NCI-H2196 treated with DMSO at 0.1 percent for 48 hours (cell line): ENCODE measurements at regions not wholly inside any gene's neighbourhood (a gene's known extent, or its start where the extent isn't known, plus 50 kb on each side); places are given as distances from the start of the nearest gene placed in this dataset.

Experiments used
- DNase-seq: peaks from one replicate; lab custom pipeline; 2025; ENCODE audit not compliant: unreplicated experiment; lab: John Stamatoyannopoulos, UW

DNA sequence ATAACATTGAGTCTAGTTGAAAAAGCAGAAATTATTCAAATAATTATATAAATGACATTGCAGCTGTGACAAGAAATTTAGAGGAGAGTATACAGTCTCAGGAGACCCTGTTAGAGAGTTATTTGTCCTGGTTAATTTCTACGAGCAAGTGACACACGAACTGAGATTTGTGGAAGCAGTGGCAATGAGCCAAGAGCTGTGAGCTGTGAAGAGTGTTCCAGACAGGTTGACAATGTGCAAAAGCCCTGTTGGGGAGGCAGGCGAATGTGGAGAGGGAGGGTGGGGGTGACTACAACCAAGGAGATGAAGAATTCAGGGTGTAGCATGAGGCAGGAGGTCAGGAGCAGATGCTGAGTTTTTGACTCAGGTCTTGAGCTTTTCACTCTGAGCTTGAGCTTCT, 620.2 kb upstream of the TENM4 start:
- no peak for DNase-seq

DNA sequence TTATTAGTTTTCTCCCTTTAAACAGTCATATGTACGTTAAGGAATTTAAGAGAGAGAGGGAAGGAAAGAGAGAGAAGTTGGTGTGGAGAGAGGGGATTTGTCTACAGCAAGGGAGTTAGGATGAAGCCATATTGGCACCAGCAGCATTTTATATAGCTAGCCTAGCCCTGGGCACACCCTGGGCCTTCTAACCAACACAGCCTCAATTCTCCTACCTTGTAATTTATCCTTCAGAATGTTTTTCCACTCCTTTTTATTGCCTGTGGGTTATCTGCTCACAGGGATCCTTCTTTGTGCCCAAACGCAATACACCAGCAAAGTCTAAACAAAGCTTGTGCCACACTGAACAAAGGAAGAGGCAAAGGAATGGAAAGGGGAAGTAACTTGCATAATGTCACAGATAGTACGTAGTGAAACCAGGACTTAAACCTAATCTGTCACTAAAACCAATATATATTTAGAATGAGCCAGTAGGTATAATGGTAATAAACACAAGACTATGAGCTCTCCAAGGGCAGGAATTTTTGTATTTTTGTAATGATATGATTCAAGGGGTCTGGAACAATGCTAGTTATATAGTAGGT, 613.8 kb upstream of the TENM4 start:
- DNase-seq: no peak

DNA sequence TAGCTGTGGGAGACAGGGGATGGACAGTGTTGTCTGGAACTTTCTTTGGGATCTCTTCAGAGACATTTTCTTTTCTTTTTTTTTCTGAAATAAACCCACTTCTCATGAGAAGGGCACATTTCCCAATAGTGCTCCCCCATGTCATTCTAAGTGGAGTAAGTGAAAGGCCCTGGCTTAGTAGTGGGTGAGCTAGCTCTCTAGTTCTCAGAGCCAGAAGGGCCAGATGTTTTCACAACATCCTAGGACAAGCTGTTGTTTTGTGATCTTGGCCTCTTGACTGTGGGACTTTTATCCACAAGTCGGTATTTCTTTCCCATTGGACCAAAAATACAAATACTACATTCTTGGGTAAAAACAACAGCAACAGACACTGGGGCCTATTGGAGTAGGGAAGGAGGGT, 607.7 kb upstream of the TENM4 start:
- no peak for DNase-seq

DNA sequence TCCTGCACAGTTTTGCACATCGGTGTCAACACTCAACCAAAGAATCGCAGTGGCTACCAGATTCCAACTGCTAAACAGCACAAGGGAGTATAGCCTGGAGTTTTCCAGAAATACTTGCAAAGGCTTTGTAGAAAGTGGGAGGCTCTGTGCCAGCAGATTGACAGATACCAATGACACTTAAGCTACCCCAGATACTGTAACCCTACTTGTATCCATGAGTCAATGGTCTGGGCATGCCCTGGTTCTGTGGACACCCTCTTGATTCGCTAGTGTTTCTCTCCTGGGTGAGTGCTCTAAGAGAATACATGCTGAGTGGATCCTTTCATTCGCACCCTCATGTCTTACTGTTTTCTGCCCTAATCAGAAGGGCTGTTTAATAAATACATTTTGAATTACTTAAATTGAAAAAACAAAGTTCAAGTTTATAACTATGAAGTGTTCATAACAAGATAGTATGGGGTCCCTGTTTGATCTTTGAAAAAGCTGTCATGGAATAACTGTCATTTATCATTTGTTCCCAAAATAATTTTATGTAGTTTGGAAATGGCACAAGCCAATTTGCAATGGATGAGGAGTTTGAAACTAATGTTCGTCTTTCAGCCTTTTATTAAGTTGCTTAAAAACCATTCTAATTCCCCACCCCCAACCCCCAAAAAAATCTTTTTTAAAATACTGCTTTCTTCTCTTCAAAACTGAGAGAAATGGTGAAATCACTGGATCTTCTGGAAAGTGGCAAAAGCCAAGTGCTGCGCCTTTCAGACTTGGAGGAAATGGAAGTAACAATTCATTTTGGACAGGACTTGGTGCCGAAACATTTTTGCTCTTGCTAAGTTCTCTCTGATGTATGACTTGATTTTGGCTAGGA, 600.5 kb upstream of the TENM4 start:
- DNase-seq: no peak

DNA sequence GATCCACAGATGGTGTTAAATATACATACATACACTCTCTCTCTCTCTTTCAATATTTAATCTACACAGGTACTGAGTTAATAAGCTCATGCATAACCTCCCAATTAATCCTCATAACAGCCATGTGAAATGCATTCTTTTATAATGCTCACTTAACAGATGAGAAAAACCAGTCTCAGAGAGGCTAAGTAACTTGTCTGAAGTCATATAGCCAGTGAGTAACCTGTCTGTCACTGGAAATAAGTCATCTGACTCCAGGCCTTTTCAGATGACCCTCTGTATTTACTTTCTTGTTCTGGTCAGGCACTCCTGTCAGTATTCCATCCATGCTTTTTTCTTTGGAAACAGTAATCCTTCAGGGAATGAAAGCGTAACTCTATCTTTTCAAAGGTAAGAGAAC, 594.0 kb upstream of the TENM4 start:
- DNase-seq: no peak

DNA sequence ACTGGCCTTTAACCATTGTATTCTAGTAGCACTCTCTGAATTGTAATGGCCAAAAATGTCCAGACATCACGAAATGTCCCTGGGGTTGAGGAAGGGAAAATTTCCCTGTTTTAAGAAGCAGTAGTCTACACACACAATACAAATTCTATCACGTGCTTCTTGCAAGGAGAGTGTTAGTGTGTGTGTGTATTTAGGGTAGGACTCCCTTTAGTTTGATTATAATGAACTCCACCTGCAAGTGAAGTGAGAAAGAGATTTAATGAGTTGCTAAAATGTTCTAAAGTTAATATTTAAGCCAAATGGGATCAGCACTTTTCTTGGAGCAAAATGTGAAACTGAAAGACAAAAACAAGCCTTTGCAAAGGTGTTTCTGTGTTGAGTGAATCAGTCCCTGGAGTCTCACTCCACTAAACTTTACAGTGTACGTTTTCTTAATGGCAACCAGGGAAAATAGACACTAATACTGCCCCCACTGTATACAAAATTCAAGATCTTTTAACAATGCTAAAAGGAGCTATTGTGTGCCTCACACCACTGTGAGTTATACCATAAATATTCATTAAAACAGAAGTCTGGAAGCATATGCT, 590.3 kb upstream of the TENM4 start:
- DNase-seq: no peak

DNA sequence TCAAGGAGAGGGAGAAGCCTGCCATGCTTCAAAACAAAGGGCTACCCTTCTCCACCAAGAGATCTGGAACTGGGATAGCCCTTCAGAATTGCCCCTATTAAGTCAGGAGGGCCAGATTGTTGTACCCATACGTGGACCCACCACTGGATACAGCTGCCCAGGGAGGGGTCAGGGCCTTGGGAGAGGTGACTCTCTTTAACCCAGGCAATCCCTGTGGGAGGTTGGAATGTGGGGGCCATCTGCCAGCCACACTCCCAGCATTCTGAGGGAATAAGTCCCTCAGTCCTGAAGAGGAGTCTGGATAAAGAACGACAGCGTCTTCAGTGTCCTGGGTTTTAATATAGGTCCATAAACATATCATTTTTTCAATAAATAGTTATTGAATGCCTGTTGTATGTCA, 588.2 kb upstream of the TENM4 start:
- DNase-seq: no peak

DNA sequence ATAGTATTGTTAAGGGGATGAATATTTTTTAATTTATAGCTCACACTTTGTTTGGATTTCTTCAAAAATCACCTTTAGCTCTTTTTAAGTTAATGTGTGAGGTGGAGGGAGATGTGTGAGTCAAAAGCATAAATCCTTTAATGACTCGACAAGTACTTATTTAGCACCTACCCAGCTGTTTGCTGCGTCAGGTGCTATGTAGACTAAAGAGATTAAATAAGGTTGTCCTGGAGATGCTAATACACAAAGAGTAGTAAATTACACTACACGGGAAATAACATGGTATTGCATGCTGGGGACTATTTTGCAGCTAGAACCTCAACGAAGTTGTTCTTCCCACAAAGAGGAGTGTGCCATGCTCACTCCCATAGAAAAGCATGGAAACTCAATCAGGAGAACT, 583.3 kb upstream of the TENM4 start:
- DNase-seq: no peak

DNA sequence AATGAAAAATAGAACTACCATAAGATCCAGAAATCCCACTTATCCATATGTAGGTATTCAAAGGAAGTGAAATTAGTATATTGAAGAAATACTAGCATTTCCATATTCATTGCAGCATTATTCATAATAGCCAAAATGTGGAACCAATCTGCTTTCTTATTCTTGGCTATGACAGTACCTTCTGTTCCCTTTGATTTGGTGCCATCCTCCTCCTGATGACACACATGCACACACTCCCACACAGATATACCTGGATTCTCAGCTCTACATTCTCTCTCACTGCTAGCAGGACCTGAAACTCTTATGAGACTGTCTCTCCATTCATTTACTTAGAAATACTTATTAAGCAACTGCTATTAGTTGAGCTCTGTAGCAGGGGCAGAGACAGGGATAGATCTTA, 582.6 kb upstream of the TENM4 start:
- DNase-seq: no peak

DNA sequence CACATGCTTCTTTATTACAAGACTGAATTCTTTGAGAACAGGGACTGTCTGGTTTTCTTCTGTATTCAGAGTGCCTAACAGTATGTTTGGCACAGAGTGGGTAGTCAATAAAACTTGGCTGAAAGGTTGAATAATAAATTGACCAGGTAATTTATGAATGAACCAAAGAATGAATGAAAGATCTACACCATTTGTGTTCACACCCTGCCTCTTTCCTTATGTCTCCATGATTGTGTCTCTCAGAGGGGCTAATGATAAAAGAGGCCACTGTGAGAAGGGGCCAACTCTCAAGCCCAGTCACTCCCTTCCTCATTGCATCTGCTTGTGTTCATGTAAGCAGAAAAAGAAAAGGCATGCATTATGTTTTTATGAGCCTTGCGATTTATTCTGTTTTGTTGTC, 569.7 kb upstream of the TENM4 start:
- no peak for DNase-seq

DNA sequence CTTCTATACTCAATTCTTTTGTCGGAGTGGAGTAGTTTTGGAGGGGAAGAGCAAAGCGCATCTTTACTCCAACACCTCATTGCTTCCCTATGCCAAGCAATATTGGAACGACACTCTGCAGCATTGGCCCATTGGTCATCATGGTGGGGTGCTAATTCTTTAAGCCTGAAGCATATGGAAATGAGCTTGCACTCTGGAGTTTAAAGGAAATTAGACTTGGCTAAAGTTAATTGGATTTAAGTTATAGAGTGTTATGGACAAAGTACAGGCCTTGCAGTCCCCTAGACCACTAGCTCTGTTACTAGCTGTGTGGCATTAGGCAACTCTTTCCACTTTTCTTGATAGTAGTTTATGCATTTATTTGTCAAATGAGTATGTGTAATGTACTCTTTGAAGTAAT, 568.3 kb upstream of the TENM4 start:
- DNase-seq: no peak

DNA sequence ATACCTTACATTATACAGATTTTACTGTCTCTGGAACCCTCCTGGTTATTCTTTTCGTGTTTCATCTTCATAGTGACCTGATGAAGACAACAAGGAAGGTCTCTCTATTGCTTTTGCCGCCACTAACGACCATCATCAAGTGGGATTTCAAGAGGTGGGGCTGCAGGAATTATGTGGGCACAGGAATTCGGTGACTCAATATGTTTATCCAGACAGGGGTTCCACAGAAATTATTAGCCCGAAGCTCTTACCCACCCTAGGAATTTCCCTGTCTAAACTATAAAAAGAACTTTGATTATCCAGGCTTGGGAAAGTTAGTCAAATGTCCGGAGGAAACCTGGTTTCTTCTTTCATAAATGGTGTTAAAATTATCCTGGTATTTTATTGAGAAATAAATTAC, 566.8 kb upstream of the TENM4 start:
- no peak for DNase-seq

DNA sequence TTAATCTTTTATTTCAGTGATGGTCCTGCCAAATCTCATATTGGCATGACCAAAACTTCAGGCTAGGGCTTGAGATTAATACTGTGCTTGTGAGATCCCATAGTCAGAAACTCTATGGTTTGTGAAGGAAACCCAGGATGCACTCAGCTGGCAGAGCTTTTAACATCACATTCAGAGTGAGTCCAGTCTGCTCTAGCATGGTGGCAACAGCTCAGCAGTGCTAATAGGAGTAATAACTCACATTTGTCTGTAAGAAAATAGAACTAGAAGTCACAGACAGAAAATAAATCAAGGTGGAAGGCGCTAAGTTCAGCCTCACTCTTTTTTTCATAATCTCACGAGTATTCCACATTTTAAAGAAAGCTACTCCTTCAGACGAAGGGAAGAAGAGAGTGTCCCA, 549.3 kb upstream of the TENM4 start:
- no peak for DNase-seq

DNA sequence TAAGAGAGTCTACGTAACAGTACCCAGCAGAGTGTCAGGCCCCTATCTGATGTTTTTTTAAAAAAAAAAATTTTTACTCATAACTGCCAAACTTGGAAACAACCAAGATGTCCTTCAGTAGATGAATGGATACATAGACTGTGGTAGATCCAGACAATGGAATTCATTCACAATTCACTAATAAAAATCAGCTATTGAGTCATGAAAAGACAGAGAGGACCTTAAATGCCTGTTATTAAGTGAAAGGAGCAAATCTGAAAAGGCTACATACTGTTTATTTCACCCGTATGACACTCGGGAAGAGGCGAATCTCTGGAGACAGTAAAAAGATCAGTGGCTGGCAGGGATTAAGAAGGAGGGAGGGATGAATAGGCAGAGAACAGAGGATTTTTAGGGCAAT, 541.4 kb upstream of the TENM4 start:
- no peak for DNase-seq

DNA sequence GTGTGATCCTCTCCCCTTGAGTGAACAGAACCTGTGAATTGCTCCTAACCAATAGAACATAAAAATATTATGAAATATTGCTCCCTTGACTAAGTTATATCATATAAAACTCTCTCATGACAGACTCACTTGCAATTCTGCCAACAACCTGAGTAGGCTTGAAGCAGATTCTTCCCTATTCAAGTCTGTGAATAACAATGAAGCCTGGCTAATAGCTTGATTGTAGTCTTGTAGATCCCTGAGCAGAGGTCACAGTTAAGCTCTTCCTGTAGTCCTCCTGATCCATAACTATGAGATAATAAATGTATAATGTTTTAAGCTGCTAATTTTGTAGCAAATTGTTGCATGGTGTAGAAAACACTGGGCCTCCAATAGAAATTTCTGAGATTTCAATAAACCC, 540.1 kb upstream of the TENM4 start:
- DNase-seq: no peak

DNA sequence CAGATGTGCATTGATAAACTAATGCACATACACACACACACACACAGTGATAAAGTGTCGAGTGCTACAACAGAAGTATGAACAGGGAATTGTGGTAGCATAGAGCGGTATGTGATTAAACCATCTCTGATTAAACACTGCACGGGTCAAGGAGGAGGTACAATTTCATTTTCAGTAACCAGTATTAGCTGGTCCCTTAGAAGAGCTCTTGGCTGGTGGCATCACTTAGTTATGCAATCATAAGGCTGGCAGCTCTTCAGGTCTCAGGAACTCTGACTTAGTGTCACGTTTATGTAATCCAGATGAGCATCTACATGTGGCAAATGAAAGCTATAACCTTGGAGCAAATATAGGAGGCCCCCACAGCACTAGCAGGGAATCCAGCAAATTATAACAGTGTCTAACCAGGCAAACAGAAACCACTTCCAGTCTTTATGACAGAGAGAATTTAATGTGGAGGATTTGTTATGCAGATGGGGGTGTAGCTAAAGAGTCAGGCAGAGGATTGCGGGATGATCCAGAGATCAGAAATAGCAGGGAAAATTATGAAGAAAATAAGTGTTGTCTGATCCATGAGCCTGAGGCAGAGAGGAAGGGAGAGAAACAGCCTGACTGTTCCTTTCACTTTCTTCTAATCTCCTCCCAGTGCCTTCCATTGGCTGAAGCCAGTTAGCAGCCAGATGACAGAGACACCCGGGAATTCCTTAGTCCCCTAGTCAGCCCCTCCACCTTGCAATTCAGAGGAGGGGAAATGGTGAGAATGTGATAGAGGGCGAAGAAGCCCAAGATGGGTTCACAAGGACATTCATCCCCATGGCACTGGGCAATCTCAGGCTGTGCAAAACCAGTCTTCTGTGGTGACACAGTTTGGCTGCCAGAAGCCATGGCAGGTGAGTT, 533.1 kb upstream of the TENM4 start:
- DNase-seq: no peak

DNA sequence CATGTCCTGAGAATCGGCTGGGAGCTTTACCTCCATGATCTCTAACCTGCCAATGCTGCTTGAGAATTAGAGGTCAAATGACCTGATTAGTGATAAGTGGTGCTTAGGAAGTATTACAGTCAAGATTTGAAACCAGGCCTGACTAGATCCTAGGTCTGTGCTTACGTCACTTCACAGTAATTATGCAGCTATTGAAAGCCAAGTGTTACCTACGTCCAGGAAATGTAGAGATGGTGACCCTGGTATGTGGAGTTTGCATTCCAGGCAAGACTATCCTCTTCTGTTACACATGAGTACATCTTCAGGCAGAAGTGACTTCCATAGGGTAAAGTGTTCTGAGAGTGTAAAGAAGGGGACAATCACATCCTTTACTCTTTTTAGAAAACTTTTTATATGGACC, 530.4 kb upstream of the TENM4 start:
- no peak for DNase-seq

DNA sequence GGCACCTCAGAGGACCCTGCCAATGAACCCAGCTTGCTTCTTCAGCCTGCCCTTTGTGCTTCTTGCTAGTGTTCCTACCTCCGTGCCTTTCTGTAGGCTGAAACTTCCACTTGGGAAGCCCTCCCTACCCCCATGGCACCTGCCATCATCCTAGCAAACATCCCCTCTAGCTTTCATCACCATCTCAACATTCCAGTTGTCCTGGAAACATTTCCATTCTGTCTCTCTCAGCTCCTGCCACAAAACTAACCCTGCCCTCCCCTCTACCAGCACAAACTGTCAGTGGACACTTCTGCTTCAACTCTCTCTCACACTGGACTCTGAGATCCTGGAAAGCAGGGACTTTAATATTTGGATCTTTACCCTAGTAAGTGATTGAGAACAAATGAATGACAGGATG, 525.8 kb upstream of the TENM4 start:
- DNase-seq: no peak

DNA sequence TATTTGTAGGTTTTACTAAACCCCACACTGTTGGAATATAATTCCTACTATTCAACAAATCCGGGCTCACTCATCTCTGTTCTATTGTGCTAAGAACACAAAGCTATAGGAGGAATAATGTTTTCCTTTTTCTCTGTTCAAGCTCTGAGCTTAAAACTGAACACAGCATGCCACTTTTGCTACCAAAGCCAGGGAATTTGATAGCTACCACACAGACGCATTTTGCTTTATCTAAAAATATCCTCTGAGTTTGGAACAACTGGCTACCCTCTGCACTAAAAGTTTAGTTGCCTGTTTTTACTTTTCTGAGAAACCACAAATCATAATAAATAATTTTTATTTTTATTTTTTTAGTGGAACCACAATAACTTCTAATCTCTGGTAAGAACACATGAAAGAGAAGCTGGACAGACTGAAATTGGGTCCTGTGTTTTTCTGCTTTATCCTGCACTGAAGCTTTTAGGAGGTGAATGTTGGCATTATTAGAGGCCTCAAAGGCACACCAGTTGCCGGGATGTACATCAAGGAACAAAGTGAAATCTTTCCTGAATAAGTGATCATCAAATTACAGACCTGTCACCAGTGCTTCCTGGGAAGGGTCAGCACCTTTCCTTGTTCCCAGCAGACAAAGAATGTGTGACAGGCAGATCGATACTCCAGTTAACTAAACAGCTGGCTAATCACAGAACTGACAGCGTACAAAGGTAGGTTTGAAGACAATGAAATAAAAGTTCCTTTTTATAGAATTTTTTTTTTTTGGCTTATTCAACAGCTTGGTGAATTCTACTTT, 523.2 kb upstream of the TENM4 start:
- DNase-seq: no peak

DNA sequence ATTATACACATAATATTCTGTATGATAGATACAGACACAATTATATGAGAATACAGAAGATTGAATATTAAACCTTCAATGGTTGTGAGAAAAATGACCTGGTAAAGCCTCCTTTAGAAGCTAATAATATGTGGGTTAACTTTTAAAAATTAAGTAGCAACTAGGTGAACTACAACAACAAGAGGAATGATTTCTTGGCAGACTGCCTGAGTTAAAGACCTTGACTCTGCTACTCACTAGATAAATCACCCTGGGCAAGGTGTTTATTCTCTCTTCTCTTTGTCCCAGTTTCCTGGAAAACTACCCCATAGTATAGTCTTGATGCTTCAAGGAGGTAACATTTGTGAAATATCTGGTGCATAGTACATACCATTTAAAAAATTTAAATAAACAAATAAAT, 519.6 kb upstream of the TENM4 start:
- DNase-seq: no peak

DNA sequence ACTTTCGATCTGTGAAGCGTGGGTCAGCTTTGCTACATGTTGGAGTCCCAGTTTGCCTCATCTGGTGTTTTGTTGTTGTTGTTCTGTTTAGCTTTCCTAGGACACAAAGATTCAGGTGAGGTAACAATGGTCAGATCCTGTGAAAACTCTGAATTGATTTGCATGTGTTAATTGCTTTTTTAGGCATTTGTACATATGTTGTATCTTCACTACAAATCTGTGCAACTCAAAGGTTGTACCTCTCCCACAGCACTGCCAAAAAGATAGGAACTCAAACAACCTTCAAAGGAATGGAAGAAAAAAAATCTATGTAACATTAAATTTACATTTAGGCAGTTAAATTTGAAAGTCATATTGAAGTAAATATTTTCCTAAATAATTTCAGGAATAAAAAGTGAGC, 518.5 kb upstream of the TENM4 start:
- no peak for DNase-seq
